ENCODE measurements at regions not wholly inside any gene's neighbourhood (a gene's known extent, or its start where the extent isn't known, plus 50 kb on each side); places are given as distances from the start of the nearest gene placed in this dataset.

DNA sequence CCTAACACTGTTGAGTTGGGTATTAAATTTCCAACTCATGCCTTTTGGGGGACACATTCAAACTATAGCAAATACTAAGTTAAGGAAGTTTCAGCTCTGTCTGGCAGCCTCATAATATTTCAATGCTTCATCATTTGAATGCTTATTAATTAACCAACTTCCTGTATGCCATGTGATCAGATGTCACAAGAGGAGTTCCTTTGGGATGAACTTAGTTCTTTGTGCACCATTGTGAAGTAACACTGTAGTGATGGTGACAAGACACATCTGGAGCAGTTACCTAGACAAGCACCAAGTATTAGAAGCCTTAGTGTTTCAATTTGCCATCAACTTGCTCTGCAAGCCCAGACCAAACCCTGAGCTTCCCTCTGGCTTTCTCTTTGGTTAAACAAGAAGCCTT is 90.7 kb upstream of the IL12B start:
- TF ChIP-seq, protein P1, sequence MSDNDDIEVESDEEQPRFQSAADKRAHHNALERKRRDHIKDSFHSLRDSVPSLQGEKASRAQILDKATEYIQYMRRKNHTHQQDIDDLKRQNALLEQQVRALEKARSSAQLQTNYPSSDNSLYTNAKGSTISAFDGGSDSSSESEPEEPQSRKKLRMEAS (IDR thresholded peaks at IDR 0.05; ENCODE audit: insufficient read depth, insufficient read length): no peak
- TF ChIP-seq POLR2A (IDR thresholded peaks at IDR 0.05; ENCODE audit: low read depth, low read length): no peak
- no peak for TF ChIP-seq EZH2 (IDR thresholded peaks at IDR 0.05; ENCODE audit: borderline replicate concordance, low read depth, low read length, severe bottlenecking)
- TF ChIP-seq MYC (IDR thresholded peaks at IDR 0.05; ENCODE audit: low read depth, low read length): no peak
- TF ChIP-seq, protein P2, sequence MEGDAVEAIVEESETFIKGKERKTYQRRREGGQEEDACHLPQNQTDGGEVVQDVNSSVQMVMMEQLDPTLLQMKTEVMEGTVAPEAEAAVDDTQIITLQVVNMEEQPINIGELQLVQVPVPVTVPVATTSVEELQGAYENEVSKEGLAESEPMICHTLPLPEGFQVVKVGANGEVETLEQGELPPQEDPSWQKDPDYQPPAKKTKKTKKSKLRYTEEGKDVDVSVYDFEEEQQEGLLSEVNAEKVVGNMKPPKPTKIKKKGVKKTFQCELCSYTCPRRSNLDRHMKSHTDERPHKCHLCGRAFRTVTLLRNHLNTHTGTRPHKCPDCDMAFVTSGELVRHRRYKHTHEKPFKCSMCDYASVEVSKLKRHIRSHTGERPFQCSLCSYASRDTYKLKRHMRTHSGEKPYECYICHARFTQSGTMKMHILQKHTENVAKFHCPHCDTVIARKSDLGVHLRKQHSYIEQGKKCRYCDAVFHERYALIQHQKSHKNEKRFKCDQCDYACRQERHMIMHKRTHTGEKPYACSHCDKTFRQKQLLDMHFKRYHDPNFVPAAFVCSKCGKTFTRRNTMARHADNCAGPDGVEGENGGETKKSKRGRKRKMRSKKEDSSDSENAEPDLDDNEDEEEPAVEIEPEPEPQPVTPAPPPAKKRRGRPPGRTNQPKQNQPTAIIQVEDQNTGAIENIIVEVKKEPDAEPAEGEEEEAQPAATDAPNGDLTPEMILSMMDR (IDR thresholded peaks at IDR 0.05; ENCODE audit: extremely low read depth in 1 of 2, insufficient read depth in 1 of 2, low read depth in 1 of 2, low read length in 2 of 2): no peak
- TF ChIP-seq FOS (IDR thresholded peaks at IDR 0.05; ENCODE audit: borderline replicate concordance, insufficient read depth, low read length): no peak
- TF ChIP-seq JUN (IDR thresholded peaks at IDR 0.05; ENCODE audit: borderline replicate concordance, insufficient read depth, insufficient read length, low read depth): no peak
- no peak for TF ChIP-seq GATA2 (IDR thresholded peaks at IDR 0.05; ENCODE audit: insufficient read depth, insufficient read length, low read depth, low read length)
- TF ChIP-seq POLR2AphosphoS5 (IDR thresholded peaks at IDR 0.05; ENCODE audit: insufficient read depth, low read depth, low read length): no peak
